ENCODE measurements at regions not wholly inside any gene's neighbourhood (a gene's known extent, or its start where the extent isn't known, plus 50 kb on each side); places are given as distances from the start of the nearest gene placed in this dataset.

DNA sequence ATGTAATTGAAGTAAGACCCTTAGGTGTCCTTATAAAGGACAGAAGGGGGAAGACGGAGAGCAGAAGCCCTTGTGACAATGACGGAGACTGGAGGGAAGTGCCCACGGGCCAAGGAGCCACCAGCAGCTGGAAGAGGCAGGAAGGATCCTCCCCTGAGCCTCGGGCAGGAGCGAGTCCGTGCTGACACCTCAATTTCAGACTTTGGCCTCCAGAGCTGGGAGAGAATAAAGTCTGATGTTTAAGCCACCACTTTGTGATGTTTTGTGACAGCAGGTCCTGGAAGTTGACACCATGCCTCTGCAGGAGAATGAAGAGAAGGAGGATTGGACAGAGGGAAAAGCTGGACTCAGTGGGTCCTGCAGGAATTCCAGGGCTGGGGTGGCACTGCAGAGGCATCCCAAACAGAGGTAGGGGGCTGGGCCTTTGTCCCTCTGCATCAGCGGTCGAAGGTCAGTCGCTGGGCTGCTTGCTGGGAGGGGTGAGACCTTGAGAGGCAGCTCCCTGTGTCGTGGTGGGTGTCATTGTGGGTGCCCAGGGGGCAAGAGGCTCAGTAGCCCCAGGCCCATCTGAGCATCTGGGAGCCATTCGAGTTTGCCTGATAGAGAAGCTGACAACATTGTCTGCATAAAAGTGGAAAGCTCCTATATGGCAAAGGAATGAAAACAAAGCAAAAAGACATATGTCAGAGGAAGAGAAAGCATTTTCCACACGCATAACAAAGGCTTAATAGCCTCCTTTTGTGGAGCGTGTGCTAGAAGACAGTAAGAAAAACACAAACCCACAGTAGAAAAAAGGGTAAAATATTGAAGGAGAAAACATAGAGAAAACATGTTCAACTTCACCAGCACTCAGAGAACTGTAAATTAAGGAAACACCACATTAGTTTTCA lies 68.8 kb downstream of the RTL6 start:
- H3K4me3 ChIP-seq (replicated peaks; ENCODE audit: low read depth, low read length): no peak overlapping the region

DNA sequence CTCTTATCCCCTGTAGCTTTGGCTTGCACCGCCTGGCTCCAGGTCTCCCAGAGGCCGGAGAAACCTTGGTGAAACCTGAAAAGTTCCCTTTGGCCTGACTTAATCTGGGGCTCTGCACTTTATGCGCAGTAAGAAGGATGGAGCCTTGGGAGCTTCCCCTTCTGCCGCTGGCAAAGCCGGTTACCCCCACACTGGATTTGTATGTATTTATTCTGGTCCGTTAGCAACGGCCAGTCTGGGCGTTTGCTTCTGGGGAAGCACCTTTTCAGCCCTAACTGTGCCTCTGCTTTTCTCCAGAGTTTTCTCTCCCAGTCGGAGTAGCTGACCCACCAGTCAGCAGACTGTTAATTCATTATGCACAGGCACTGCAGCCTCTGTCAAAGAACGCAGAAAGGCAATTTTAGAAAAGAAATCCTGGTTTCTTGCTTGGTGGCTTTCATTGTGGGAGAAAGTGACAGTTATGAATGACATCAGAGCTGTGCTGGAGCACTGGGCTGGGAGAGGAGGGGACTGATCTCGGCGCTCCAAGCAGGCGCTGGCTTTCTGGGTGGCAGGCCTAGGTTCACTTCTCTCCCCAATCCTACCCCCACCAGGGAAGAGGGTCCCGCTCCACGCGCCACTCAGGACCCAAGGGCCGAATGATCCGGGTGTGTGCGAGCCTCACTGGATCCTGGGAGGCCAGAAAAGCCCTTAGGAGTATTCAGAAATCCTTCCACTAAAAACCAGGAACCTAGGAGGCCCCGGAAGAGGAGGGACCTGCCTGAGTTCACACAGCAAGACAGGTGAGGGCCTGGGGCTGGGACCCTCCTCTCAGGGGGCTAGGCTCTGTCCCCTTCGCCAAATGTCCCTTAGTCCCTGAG lies 70.2 kb downstream of the RTL6 start:
- no peak for DNase-seq (ENCODE audit: extremely low read depth, low read depth)
- TF ChIP-seq, protein P1, sequence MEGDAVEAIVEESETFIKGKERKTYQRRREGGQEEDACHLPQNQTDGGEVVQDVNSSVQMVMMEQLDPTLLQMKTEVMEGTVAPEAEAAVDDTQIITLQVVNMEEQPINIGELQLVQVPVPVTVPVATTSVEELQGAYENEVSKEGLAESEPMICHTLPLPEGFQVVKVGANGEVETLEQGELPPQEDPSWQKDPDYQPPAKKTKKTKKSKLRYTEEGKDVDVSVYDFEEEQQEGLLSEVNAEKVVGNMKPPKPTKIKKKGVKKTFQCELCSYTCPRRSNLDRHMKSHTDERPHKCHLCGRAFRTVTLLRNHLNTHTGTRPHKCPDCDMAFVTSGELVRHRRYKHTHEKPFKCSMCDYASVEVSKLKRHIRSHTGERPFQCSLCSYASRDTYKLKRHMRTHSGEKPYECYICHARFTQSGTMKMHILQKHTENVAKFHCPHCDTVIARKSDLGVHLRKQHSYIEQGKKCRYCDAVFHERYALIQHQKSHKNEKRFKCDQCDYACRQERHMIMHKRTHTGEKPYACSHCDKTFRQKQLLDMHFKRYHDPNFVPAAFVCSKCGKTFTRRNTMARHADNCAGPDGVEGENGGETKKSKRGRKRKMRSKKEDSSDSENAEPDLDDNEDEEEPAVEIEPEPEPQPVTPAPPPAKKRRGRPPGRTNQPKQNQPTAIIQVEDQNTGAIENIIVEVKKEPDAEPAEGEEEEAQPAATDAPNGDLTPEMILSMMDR (IDR thresholded peaks at IDR 0.05; ENCODE audit: low read depth, low read length, missing control alignments): no peak
- no peak overlapping the region for H3K4me3 ChIP-seq (replicated peaks; ENCODE audit: low read depth, low read length)

More for the DNA sequence above, 68.8 kb downstream of the RTL6 start:
- TF ChIP-seq, protein P1 (IDR thresholded peaks at IDR 0.05; ENCODE audit: low read depth, low read length, missing control alignments): no peak
- DNase-seq (ENCODE audit: extremely low read depth, low read depth): no peak

DNA sequence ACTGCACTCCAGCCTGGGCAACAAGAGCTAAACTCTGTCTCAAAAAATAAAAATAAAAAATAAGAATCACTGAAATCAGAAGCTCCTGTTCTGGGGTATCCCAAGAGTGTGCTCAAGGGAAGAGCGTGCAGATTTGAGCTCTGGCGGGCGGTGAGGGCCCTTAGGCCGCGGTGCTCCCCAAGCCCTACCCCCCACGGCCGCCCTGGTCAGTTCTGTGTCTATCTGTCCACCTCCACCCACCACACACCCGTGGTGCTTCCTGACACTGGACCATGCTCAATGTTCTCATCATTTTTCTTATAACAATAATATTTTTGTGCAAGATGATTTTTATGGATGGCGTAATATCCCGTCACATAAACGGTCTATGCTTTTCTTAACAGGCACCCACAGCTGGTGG lies 71.1 kb downstream of the RTL6 start:
- no peak for DNase-seq (ENCODE audit: extremely low read depth, low read depth)
- TF ChIP-seq, protein P1 (IDR thresholded peaks at IDR 0.05; ENCODE audit: low read depth, low read length, missing control alignments): no peak
- no peak overlapping the region for H3K4me3 ChIP-seq (replicated peaks; ENCODE audit: low read depth, low read length)

DNA sequence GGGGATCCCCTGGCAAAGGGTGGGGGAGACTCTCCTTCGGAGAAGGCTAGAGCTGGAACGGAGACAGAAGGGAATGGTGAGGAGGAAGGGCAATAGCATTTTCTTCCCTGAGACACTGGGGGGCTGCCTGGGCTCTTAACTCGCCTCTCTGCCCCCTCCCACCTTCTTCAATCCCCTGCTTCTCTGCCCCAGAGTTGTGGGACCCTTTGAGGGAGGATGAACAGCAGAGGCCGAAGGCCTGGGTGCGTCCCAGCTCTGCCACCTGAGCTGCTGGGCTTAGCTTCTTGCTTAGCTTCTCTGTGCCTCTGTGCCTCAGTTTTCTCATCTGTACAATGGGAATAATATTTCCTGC lies 72.4 kb downstream of the RTL6 start:
- TF ChIP-seq, protein P1 (IDR thresholded peaks at IDR 0.05; ENCODE audit: low read depth, low read length, missing control alignments): no peak
- no peak for DNase-seq (ENCODE audit: extremely low read depth, low read depth)
- no peak overlapping the region for H3K4me3 ChIP-seq (replicated peaks; ENCODE audit: low read depth, low read length)

DNA sequence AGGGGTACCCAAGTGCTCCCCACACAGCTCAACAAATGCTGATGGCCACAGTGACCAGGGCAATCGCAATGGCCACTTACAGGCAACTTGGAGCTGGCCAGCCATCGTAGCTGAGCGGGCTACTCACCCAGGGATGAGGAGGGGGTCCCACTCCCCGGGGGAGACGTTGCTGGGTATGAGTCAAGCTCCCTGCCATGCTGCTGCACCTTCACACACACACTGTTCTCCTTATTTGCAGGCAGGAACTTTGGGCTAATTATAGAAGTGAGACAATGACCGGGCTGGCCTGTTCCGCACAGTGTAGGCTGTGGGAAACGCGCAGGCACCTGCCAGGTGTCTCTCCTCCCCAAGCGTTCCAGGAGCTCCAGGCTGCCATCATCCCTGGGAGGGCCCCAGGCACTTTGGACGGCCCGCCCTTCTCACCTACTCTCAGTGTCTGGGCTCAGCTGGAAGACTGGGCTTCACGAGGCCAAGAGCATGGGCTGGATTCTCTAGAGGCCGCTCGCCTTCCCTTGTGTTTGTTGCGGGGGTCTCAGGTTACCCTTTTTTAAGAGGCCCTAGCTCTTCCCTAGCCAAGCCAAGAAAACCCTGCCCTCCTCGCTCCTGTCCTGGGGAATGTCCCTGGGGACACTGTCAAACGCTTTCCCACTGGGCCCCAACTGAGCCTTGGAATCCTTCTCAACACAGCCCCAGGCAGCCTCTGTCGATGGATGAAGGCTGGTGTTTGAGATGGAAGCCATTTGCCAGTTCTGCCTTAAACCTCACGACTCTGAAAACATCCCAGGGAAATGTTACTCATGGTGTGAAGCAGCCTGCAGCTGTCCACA lies 73.0 kb downstream of the RTL6 start:
- no peak for DNase-seq (ENCODE audit: extremely low read depth, low read depth)
- H3K4me3 ChIP-seq (replicated peaks; ENCODE audit: low read depth, low read length): no peak overlapping the region
- TF ChIP-seq, protein P1 (IDR thresholded peaks at IDR 0.05; ENCODE audit: low read depth, low read length, missing control alignments): no peak

DNA sequence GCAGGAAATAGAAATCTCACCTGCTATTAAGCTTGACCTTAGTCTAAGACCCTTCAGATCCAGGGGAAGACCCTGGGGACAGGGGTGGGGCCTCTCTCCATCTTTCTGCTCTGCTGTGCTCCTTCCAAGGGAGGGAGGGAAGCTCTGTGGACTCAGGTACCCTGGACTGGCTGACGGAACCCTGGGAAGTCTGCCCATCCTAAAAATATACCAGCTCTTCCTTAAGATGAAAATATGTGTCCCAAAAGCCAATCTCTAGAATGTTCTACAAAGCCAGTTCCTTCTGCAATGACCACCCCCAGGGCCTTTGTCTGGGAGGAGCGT lies 73.7 kb downstream of the RTL6 start:
- no peak overlapping the region for H3K4me3 ChIP-seq (replicated peaks; ENCODE audit: low read depth, low read length)
- DNase-seq (ENCODE audit: extremely low read depth, low read depth): no peak
- TF ChIP-seq, protein P1 (IDR thresholded peaks at IDR 0.05; ENCODE audit: low read depth, low read length, missing control alignments): no peak

All from HFF-Myc (cell line).